A549 (cell line): ENCODE measurements at regions not wholly inside any gene's neighbourhood (a gene's known extent, or its start where the extent isn't known, plus 50 kb on each side); places are given as distances from the start of the nearest gene placed in this dataset.

ENCODE experiments used
- CBX8 ChIP-seq: fragments of 200-600 bp; sonication (generic); IDR thresholded peaks from 2 replicates; pipeline ENCODE4 v1.6.1; 2016
- CTCF ChIP-seq: fragments of >200 bp; sonication (Bioruptor Twin); formaldehyde crosslinking; IDR thresholded peaks from 3 replicates; pipeline ENCODE4 v1.5.1; 2016
- HMGXB4 ChIP-seq: fragments of 250-450 bp; sonication (Bioruptor Pico); IDR thresholded peaks from 2 replicates; pipeline ENCODE4 v1.5.0; 2021; ENCODE audit warnings: mild to moderate bottlenecking, moderate library complexity, borderline replicate concordance
- HOXA7 ChIP-seq: fragments of 250-450 bp; sonication (Bioruptor Pico); IDR thresholded peaks from 2 replicates; pipeline ENCODE4 v1.5.0; 2020; ENCODE audit warnings: mild to moderate bottlenecking, moderate library complexity
- HOXB13 ChIP-seq: fragments of 250-450 bp; sonication (Bioruptor Pico); IDR thresholded peaks from 2 replicates; pipeline ENCODE4 v1.5.0; 2020; ENCODE audit warnings: low read depth, mild to moderate bottlenecking, moderate library complexity
- JUNB ChIP-seq: fragments of >200 bp; sonication (Bioruptor Twin); formaldehyde crosslinking; IDR thresholded peaks from 2 replicates; pipeline ENCODE4 v1.6.1; 2016
- KDM5A ChIP-seq: fragments of 200-600 bp; sonication (generic); IDR thresholded peaks from 2 replicates; pipeline ENCODE4 v1.6.1; 2016; ENCODE audit warnings: antibody characterized with exemption, mild to moderate bottlenecking
- MAX ChIP-seq: IDR thresholded peaks from 2 replicates; pipeline ENCODE4 v1.6.1; 2012
- RAD21 ChIP-seq, 2 experiments: fragments of >200 bp in 1 of 2; sonication (Bioruptor Twin) in 1 of 2; formaldehyde crosslinking in 1 of 2; IDR thresholded peaks in 1 of 2; conservative IDR thresholded peaks in 1 of 2; 2 replicates in 1 of 2; 3 replicates in 1 of 2; pipeline ENCODE4 v1.6.1; 2012 to 2018; ENCODE audit warnings: inconsistent platforms in 1 of 2
- USF2 ChIP-seq: fragments of 450-650 bp; IDR thresholded peaks from 2 replicates; pipeline ENCODE4 v1.6.1; 2014; ENCODE audit warnings: antibody characterized with exemption

GRCh38 chr16:6492742-6493141, 839.9 kb upstream of the RBFOX1 start:
- TF ChIP-seq USF2 (no peak), JUNB (no peak), KDM5A (no peak), CTCF (no peak), HOXB13 (no peak), MAX (no peak), HMGXB4 (CRISPR knock-in tag) (no peak), HOXA7 (CRISPR knock-in tag) (no peak), CBX8 (no peak), RAD21 (conservative IDR thresholded peaks at IDR 0.05 in 1 of 2, IDR thresholded peaks at IDR 0.05 in 1 of 2) (no peak)
